A673 (cell line): ENCODE measurements at regions not wholly inside any gene's neighbourhood (a gene's known extent, or its start where the extent isn't known, plus 50 kb on each side); places are given as distances from the start of the nearest gene placed in this dataset.

ENCODE experiments used
- EZH2 ChIP-seq: fragments of 200-600 bp; sonication (generic); IDR thresholded peaks from 2 replicates; pipeline ENCODE4 v1.6.1; 2017; ENCODE audit warnings: borderline replicate concordance, low read depth, mild to moderate bottlenecking, mixed read lengths, antibody characterized with exemption, low read length; ENCODE audit not compliant: poor library complexity, severe bottlenecking
- TF ChIP-seq, protein P1 (sequence below): fragments of 300-800, 200-600 bp; sonication (generic); conservative IDR thresholded peaks from 2 replicates; pipeline ENCODE4 v1.5.1; 2017; ENCODE audit warnings: low read depth, mild to moderate bottlenecking, antibody characterized with exemption, low read length, moderate library complexity, mixed read lengths

DNA sequence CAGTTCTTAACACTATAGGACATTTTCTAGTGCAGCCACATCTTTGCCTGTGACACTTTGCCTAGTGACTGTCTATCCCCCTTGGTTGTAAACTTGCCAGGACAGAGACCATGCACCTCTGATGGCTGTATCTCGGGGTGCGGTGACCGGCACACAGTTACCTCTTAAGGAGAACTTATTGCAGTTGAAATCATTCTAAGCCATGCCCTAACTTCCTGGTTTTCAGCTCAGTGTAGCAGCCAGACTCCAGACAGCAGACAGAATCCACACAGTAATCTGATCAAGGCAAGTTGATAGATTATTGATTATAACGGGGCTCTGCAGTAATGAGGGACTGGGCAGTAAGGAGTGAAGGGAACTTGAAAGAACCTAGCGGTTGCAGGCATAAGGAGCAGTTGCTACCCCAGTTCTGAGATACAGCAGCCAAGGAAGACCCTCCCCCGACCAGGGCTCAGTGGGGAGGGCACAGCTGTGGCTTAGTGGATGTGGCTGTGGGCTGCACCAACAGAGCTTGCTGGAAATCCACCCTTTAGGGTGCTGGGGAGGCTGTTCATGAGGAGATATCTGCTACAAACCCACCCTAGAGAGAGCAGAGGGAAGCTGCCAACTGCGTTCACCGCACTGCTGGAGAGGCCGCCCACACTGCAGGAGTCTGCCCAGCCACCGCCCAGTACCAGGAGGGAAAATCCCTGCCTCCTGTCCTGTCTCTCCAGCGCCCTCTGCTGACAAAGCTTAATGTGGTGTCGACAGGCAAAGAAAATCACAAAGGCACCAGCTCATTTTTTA lies 58.2 kb upstream of the BEGAIN start:
- no peak for TF ChIP-seq EZH2
- TF ChIP-seq, protein P1, sequence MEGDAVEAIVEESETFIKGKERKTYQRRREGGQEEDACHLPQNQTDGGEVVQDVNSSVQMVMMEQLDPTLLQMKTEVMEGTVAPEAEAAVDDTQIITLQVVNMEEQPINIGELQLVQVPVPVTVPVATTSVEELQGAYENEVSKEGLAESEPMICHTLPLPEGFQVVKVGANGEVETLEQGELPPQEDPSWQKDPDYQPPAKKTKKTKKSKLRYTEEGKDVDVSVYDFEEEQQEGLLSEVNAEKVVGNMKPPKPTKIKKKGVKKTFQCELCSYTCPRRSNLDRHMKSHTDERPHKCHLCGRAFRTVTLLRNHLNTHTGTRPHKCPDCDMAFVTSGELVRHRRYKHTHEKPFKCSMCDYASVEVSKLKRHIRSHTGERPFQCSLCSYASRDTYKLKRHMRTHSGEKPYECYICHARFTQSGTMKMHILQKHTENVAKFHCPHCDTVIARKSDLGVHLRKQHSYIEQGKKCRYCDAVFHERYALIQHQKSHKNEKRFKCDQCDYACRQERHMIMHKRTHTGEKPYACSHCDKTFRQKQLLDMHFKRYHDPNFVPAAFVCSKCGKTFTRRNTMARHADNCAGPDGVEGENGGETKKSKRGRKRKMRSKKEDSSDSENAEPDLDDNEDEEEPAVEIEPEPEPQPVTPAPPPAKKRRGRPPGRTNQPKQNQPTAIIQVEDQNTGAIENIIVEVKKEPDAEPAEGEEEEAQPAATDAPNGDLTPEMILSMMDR, result peak; percentile 85
